Progenitor cell of endocrine pancreas (in vitro differentiated cells): ENCODE measurements at regions not wholly inside any gene's neighbourhood (a gene's known extent, or its start where the extent isn't known, plus 50 kb on each side); places are given as distances from the start of the nearest gene placed in this dataset.

Experiments
- DNase-seq: peaks from one replicate; pipeline ENCODE4 v3.0.0; 2021; ENCODE audit warnings: low spot score; ENCODE audit not compliant: unreplicated experiment
- H3K27ac Mint-ChIP-seq: 2 replicates; pipeline ENCODE4 v1.8.0; 2021; ENCODE audit warnings: mild to moderate bottlenecking, moderate library complexity, mixed read lengths
- H3K27me3 Mint-ChIP-seq: 2 replicates; pipeline ENCODE4 v1.8.0; 2021; ENCODE audit warnings: mixed read lengths
- H3K36me3 Mint-ChIP-seq: 2 replicates; pipeline ENCODE4 v1.8.0; 2022; ENCODE audit warnings: mixed read lengths; ENCODE audit not compliant: insufficient read depth
- H3K4me1 Mint-ChIP-seq: 2 replicates; pipeline ENCODE4 v1.8.0; 2021; ENCODE audit warnings: low read depth, mixed read lengths
- H3K4me3 Mint-ChIP-seq: 2 replicates; pipeline ENCODE4 v1.8.0; 2021; ENCODE audit warnings: low read depth, mild to moderate bottlenecking, moderate library complexity, mixed read lengths
- H3K9me3 Mint-ChIP-seq: 2 replicates; pipeline ENCODE4 v1.8.0; 2021; ENCODE audit warnings: low read depth, mixed read lengths
- TF ChIP-seq, protein P1 (sequence below): fragments of 200-600 bp; sonication (generic); IDR thresholded peaks from one replicate; pipeline ENCODE4 v1.5.0; 2021; ENCODE audit warnings: antibody characterized with exemption, mild to moderate bottlenecking; ENCODE audit not compliant: unreplicated experiment

- TF ChIP-seq, protein P1, sequence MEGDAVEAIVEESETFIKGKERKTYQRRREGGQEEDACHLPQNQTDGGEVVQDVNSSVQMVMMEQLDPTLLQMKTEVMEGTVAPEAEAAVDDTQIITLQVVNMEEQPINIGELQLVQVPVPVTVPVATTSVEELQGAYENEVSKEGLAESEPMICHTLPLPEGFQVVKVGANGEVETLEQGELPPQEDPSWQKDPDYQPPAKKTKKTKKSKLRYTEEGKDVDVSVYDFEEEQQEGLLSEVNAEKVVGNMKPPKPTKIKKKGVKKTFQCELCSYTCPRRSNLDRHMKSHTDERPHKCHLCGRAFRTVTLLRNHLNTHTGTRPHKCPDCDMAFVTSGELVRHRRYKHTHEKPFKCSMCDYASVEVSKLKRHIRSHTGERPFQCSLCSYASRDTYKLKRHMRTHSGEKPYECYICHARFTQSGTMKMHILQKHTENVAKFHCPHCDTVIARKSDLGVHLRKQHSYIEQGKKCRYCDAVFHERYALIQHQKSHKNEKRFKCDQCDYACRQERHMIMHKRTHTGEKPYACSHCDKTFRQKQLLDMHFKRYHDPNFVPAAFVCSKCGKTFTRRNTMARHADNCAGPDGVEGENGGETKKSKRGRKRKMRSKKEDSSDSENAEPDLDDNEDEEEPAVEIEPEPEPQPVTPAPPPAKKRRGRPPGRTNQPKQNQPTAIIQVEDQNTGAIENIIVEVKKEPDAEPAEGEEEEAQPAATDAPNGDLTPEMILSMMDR: no peak
Observed at GRCh38 chr2:133654949-133655348, 86.7 kb upstream of the NCKAP5 start.

GRCh38 chr2:133655610-133656009 lies 87.3 kb upstream of the NCKAP5 start:
- Mint-ChIP-seq H3K36me3 (no peaks in the 10 kb centered on the region), H3K27ac (no peak overlapping the region), H3K4me1 (no peaks in the 10 kb centered on the region), H3K27me3 (peaks cover 31% of the 10 kb centered on the region), H3K4me3 (no peak overlapping the region), H3K9me3 (peaks cover 6% of the 10 kb centered on the region)
- no peak for DNase-seq
- TF ChIP-seq, protein P1: no peak

More at GRCh38 chr2:133654949-133655348, 86.7 kb upstream of the NCKAP5 start:
- Mint-ChIP-seq H3K4me1 (no peaks in the 10 kb centered on the region), H3K36me3 (no peaks in the 10 kb centered on the region), H3K27me3 (peaks cover 26% of the 10 kb centered on the region), H3K27ac (no peak overlapping the region), H3K9me3 (peaks cover 6% of the 10 kb centered on the region), H3K4me3 (no peak overlapping the region)
- DNase-seq: no peak

- H3K9me3 Mint-ChIP-seq: no peaks in the 10 kb centered on the region
- DNase-seq: no peak
- peaks cover 14% of the 10 kb centered on the region for H3K4me1 Mint-ChIP-seq
- H3K36me3 Mint-ChIP-seq: no peaks in the 10 kb centered on the region
- peaks cover 34% of the 10 kb centered on the region for H3K27me3 Mint-ChIP-seq
- H3K27ac Mint-ChIP-seq: no peak overlapping the region
- TF ChIP-seq, protein P1: no peak
- H3K4me3 Mint-ChIP-seq: no peak overlapping the region
Observed at GRCh38 chr2:133657591-133657990, 89.3 kb upstream of the NCKAP5 start.

DNA sequence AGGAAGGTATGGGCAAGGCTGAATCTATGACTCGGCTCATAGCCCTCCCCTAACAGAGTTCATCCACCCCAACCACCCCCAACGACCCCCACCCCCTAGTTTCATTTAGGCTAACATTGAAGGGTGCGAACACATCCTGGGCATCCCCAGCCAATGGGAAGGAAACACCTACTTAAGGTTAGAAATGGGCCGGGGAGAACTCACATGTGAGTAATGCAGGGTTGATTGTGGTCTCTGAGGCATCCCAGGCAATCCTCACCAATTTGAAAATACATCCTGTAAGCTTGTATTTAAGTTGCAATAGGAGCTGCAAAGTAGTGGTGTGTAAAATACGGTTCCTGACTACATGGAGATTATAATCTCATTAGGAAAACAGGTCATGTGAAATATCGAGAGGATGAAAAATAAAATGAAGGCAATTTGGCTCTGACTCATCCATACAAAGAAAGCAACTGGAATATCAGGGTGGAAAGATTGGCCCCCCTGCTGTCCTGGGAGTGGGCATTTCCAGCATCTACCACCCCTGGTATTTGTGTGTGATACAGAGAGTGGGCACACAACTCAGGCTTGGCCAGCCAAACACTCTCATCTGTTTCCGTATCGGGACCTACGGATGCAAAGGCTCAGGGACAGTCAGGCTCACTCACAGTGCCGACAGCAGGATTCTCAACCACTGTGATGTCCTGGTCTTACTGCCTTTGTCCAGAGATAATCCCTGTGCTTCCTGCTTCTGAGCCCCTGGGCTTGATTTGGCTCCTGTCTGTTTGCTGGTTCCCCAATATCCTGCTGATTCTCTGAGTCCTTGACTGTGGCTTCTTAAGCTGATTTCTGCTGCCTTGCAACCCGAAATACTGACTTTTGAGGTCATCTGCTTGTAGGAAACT lies 90.0 kb upstream of the NCKAP5 start:
- Mint-ChIP-seq H3K36me3 (no peaks in the 10 kb centered on the region), H3K4me1 (peaks cover 14% of the 10 kb centered on the region), H3K27me3 (peaks cover 28% of the 10 kb centered on the region), H3K9me3 (no peaks in the 10 kb centered on the region), H3K27ac (no peak overlapping the region), H3K4me3 (no peak overlapping the region)
- DNase-seq: no peak
- TF ChIP-seq, protein P1: no peak

- Mint-ChIP-seq H3K27me3 (peaks cover 33% of the 10 kb centered on the region), H3K4me1 (peaks cover 14% of the 10 kb centered on the region), H3K4me3 (no peak overlapping the region), H3K36me3 (no peaks in the 10 kb centered on the region), H3K9me3 (peaks cover 4% of the 10 kb centered on the region), H3K27ac (no peak overlapping the region)
- TF ChIP-seq, protein P1: no peak
- no peak for DNase-seq
Observed at GRCh38 chr2:133660510-133660909, 92.2 kb upstream of the NCKAP5 start.
